ENCODE measurements at regions not wholly inside any gene's neighbourhood (a gene's known extent, or its start where the extent isn't known, plus 50 kb on each side); places are given as distances from the start of the nearest gene placed in this dataset.

DNA sequence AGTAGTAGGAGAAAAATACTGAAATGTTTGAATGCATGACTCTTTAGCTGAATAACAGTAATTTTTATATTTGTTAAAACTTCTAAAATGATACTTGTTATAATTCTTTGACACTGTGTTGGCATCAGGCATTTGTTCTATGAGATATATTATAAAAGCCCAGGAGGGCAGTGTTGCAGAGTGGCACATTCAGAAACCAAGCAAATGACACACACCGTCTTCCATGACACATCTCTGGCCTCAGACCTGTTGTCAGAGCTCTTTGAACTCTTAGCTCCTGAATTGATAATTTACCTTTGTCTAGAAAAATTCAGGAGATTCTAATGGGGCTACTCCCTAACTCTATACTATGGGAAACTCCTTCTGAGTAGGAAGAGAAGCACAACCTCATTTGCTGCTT lies 62.4 kb upstream of the MDFIC start:
- H3K27me3 Mint-ChIP-seq (ENCODE audit: insufficient read depth): no peaks in the 10 kb centered on the region
- WGBS, 2 experiments (ENCODE audit: insufficient coverage in 1 of 2, insufficient read length in 1 of 2): 100% methylated on average over 1 of the region's 1 CpG
- H3K9ac ChIP-seq (ENCODE audit: extremely low read depth, low read length, poor library complexity, severe bottlenecking): no peak overlapping the region
- TF ChIP-seq, protein P1, sequence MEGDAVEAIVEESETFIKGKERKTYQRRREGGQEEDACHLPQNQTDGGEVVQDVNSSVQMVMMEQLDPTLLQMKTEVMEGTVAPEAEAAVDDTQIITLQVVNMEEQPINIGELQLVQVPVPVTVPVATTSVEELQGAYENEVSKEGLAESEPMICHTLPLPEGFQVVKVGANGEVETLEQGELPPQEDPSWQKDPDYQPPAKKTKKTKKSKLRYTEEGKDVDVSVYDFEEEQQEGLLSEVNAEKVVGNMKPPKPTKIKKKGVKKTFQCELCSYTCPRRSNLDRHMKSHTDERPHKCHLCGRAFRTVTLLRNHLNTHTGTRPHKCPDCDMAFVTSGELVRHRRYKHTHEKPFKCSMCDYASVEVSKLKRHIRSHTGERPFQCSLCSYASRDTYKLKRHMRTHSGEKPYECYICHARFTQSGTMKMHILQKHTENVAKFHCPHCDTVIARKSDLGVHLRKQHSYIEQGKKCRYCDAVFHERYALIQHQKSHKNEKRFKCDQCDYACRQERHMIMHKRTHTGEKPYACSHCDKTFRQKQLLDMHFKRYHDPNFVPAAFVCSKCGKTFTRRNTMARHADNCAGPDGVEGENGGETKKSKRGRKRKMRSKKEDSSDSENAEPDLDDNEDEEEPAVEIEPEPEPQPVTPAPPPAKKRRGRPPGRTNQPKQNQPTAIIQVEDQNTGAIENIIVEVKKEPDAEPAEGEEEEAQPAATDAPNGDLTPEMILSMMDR (conservative IDR thresholded peaks at IDR 0.05): no peak
- no peak overlapping the region for H3K27ac Mint-ChIP-seq
- H3K4me1 ChIP-seq (ENCODE audit: control insufficient read depth, insufficient read depth, low read length): no peaks in the 10 kb centered on the region
- no peaks in the 10 kb centered on the region for H3K9me3 ChIP-seq (ENCODE audit: control insufficient read depth, low read length)
- no peaks in the 10 kb centered on the region for H3K36me3 ChIP-seq (ENCODE audit: control insufficient read depth, insufficient read depth, low read length)
- H3K27me3 ChIP-seq (ENCODE audit: control insufficient read depth, insufficient read depth, low read length, poor library complexity, severe bottlenecking): no peaks in the 10 kb centered on the region
- H3K4me1 Mint-ChIP-seq: peaks cover 6% of the 10 kb centered on the region
- DNase-seq: no peak
- H3K36me3 Mint-ChIP-seq (ENCODE audit: low read depth): no peaks in the 10 kb centered on the region
- no peak overlapping the region for H3K4me3 ChIP-seq (ENCODE audit: low read length)
- H3K4me3 Mint-ChIP-seq: no peak overlapping the region
- no peaks in the 10 kb centered on the region for H3K9me3 Mint-ChIP-seq
- no peak overlapping the region for H3K27ac ChIP-seq (ENCODE audit: low read depth, low read length)

DNA sequence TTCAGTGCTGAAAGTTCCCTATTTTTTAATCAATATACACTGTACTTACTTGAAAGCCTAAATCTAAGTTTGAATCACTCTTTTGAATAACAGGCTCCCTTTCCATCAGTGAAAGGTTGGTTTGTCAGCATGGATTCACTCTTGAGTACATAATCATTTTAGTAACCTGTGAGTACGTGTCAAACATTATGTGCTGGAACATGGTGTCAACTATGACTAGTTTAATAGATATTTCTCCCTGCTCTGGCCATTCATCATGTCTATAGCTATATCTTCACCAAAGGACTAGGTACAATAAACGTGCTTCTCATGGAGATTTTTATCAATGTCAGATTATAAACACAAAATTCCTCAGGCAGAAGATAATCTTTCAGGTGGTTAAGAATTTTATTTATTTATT lies 61.7 kb upstream of the MDFIC start:
- WGBS, 2 experiments (ENCODE audit: insufficient coverage in 1 of 2, insufficient read length in 1 of 2): 90% methylated on average over 2 of the region's 2 CpGs; no CpG with 5 or more reads in 1 of the 2 experiments

DNA sequence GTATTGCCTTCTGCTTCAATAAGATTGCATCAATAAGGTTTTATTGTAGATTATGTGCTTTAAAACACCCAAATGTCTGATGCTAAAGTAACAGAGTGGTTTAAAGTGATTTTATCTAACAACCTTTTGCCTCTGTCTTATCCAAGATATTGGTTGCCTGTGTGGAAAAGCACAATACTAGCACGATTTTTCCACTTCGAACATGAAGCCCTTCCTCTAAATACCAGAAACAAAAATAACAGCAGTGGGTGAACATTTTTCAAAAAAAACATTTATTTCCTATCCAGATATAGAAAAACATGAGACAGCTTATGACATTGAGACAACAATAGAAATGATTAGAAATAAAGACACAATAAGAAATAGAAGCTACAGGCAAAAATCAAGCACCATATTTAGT lies 59.5 kb upstream of the MDFIC start:
- no peaks in the 10 kb centered on the region for H3K9me3 ChIP-seq (ENCODE audit: control insufficient read depth, low read length)
- WGBS, 2 experiments (ENCODE audit: insufficient coverage in 1 of 2, insufficient read length in 1 of 2): 87 to 100% methylated on average over 2 of the region's 2 CpGs

More for the DNA sequence above, 61.7 kb upstream of the MDFIC start:
- no peak overlapping the region for H3K4me3 Mint-ChIP-seq
- no peaks in the 10 kb centered on the region for H3K36me3 Mint-ChIP-seq (ENCODE audit: low read depth)
- Histone ChIP-seq H3K9ac (ENCODE audit: extremely low read depth, low read length, poor library complexity, severe bottlenecking) (no peak overlapping the region), H3K4me1 (ENCODE audit: control insufficient read depth, insufficient read depth, low read length) (no peaks in the 10 kb centered on the region), H3K27me3 (ENCODE audit: control insufficient read depth, insufficient read depth, low read length, poor library complexity, severe bottlenecking) (no peaks in the 10 kb centered on the region), H3K27ac (ENCODE audit: low read depth, low read length) (no peak overlapping the region), H3K36me3 (ENCODE audit: control insufficient read depth, insufficient read depth, low read length) (no peaks in the 10 kb centered on the region), H3K9me3 (ENCODE audit: control insufficient read depth, low read length) (no peaks in the 10 kb centered on the region), H3K4me3 (ENCODE audit: low read length) (no peak overlapping the region)
- DNase-seq: no peak
- H3K27me3 Mint-ChIP-seq (ENCODE audit: insufficient read depth): no peaks in the 10 kb centered on the region
- peaks cover 6% of the 10 kb centered on the region for H3K4me1 Mint-ChIP-seq
- TF ChIP-seq, protein P1 (conservative IDR thresholded peaks at IDR 0.05): no peak
- no peaks in the 10 kb centered on the region for H3K9me3 Mint-ChIP-seq
- H3K27ac Mint-ChIP-seq: no peak overlapping the region

More for the DNA sequence above, 59.5 kb upstream of the MDFIC start:
- DNase-seq: no peak
- Histone ChIP-seq H3K4me1 (ENCODE audit: control insufficient read depth, insufficient read depth, low read length) (no peaks in the 10 kb centered on the region), H3K9ac (ENCODE audit: extremely low read depth, low read length, poor library complexity, severe bottlenecking) (no peak overlapping the region), H3K36me3 (ENCODE audit: control insufficient read depth, insufficient read depth, low read length) (no peaks in the 10 kb centered on the region), H3K27ac (ENCODE audit: low read depth, low read length) (no peak overlapping the region), H3K4me3 (ENCODE audit: low read length) (no peak overlapping the region), H3K27me3 (ENCODE audit: control insufficient read depth, insufficient read depth, low read length, poor library complexity, severe bottlenecking) (no peaks in the 10 kb centered on the region)
- no peaks in the 10 kb centered on the region for H3K4me1 Mint-ChIP-seq
- no peaks in the 10 kb centered on the region for H3K27me3 Mint-ChIP-seq (ENCODE audit: insufficient read depth)
- TF ChIP-seq, protein P1 (conservative IDR thresholded peaks at IDR 0.05): no peak
- no peak overlapping the region for H3K27ac Mint-ChIP-seq
- H3K36me3 Mint-ChIP-seq (ENCODE audit: low read depth): no peaks in the 10 kb centered on the region
- H3K9me3 Mint-ChIP-seq: no peaks in the 10 kb centered on the region
- no peak overlapping the region for H3K4me3 Mint-ChIP-seq
